GM18507 (cell line): ENCODE measurements at regions not wholly inside any gene's neighbourhood (a gene's known extent, or its start where the extent isn't known, plus 50 kb on each side); places are given as distances from the start of the nearest gene placed in this dataset.
"Not testable (repeated sequence)": the region's sequence is repeated elsewhere in the genome, so short reads cannot be mapped to it uniquely, and the experiment has no call there.

Experiments
- DNase-seq: peaks from one replicate; pipeline ENCODE4 v3.0.0; 2011; ENCODE audit warnings: low read depth; ENCODE audit not compliant: insufficient read length; ENCODE audit errors: extremely low spot score
- FAIRE-seq: peaks from 2 replicates; lab custom pipeline; 2011; peaks lifted over from hg19 to GRCh38; lab: Jason Lieb, UNC

GRCh38 chr3:5569152-5569551 is 381.6 kb downstream of the EDEM1 start:
- DNase-seq (no peak), FAIRE-seq (no peak)

- DNase-seq: no peak
- no peak for FAIRE-seq
Measured at GRCh38 chr3:5572168-5572567, 384.7 kb downstream of the EDEM1 start.

- DNase-seq: no peak
- FAIRE-seq: no peak
Measured at GRCh38 chr3:5576277-5577011, 388.9 kb downstream of the EDEM1 start.

GRCh38 chr3:5579139-5579602 is 391.7 kb downstream of the EDEM1 start:
- DNase-seq: no peak
- FAIRE-seq: no peak

- no peak for FAIRE-seq
- no peak for DNase-seq
Measured at GRCh38 chr3:5579946-5580345, 392.4 kb downstream of the EDEM1 start.

GRCh38 chr3:5580826-5581225 is 393.3 kb downstream of the EDEM1 start:
- FAIRE-seq (no peak), DNase-seq (no peak)

- FAIRE-seq: no peak
- DNase-seq: no peak
Measured at GRCh38 chr3:5581743-5582142, 394.2 kb downstream of the EDEM1 start.

GRCh38 chr3:5583920-5584319 is 396.4 kb downstream of the EDEM1 start:
- DNase-seq (no peak), FAIRE-seq (no peak)

- DNase-seq: no peak
- FAIRE-seq: no peak
Measured at GRCh38 chr3:5585085-5585484, 397.6 kb downstream of the EDEM1 start.

GRCh38 chr3:5606884-5607472 is 419.5 kb downstream of the EDEM1 start:
- DNase-seq: no peak
- FAIRE-seq: no peak

- FAIRE-seq: no peak
- DNase-seq: no peak
Measured at GRCh38 chr3:5607581-5607980, 420.1 kb downstream of the EDEM1 start.

- DNase-seq, FAIRE-seq: not testable (repeated sequence)
Measured at GRCh38 chr3:5608971-5609370, 421.5 kb downstream of the EDEM1 start.

- FAIRE-seq (no peak), DNase-seq (no peak)
Measured at GRCh38 chr3:5613599-5613998, 426.1 kb downstream of the EDEM1 start.

- DNase-seq (no peak), FAIRE-seq (peak; percentile 26)
Measured at GRCh38 chr3:5616873-5617272, 429.4 kb downstream of the EDEM1 start.

GRCh38 chr3:5618170-5618569 is 430.7 kb downstream of the EDEM1 start:
- FAIRE-seq (no peak), DNase-seq (no peak)

GRCh38 chr3:5630406-5630805 is 442.9 kb downstream of the EDEM1 start:
- DNase-seq (no peak), FAIRE-seq (no peak)

GRCh38 chr3:5633960-5634359 is 446.5 kb downstream of the EDEM1 start:
- DNase-seq (no peak), FAIRE-seq (no peak)

- FAIRE-seq (no peak), DNase-seq (no peak)
Measured at GRCh38 chr3:5634411-5634810, 446.9 kb downstream of the EDEM1 start.

GRCh38 chr3:5635746-5636145 is 448.2 kb downstream of the EDEM1 start:
- DNase-seq: no peak
- no peak for FAIRE-seq

GRCh38 chr3:5638550-5638949 is 451.0 kb downstream of the EDEM1 start:
- no peak for FAIRE-seq

More at GRCh38 chr3:5638550-5638949, 451.0 kb downstream of the EDEM1 start:
- no peak for DNase-seq
